Colonic mucosa (tissue), 4 donors: ENCODE measurements at regions not wholly inside any gene's neighbourhood (a gene's known extent, or its start where the extent isn't known, plus 50 kb on each side); places are given as distances from the start of the nearest gene placed in this dataset.

Source experiments
- DNase-seq: peaks from one replicate; pipeline ENCODE4 v3.0.0-alpha.2; 2020
- H3K27ac ChIP-seq: fragments of 200-600 bp; one replicate; pipeline ENCODE4 v1.8.0; 2021
- H3K27me3 ChIP-seq: fragments of 200-600 bp; one replicate; pipeline ENCODE4 v1.8.0; 2021
- H3K36me3 ChIP-seq: fragments of 200-600 bp; one replicate; pipeline ENCODE4 v1.8.0; 2021
- H3K4me1 ChIP-seq: fragments of 200-600 bp; one replicate; pipeline ENCODE4 v1.8.0; 2021; ENCODE audit warnings: mild to moderate bottlenecking
- H3K4me3 ChIP-seq: fragments of 200-600 bp; one replicate; pipeline ENCODE4 v1.8.0; 2021
- H3K9ac ChIP-seq, 2 donors: one replicate each; pipeline ENCODE4 v1.7.0; 2013; ENCODE audit warnings: control low read depth in 2 of 2, low read depth in 2 of 2, low read length in 2 of 2
- H3K9me3 ChIP-seq: fragments of 200-600 bp; one replicate; pipeline ENCODE4 v1.8.0; 2021
- CTCF ChIP-seq: fragments of 200-600 bp; IDR thresholded peaks from one replicate; pipeline ENCODE4 v1.8.0; 2022; ENCODE audit warnings: antibody characterized with exemption, mild to moderate bottlenecking
- intact Hi-C: fragments of 100-400 bp; cut with DNase I; formaldehyde crosslinking; loops from one replicate; pipeline ENCODE4 v1.14.1; 2022
- donor health status: healthy.
- donor health status: DM: no; HTN: no; CAD: no.
- donor health status: DM: no; HTN: no; CAD: no.

DNA sequence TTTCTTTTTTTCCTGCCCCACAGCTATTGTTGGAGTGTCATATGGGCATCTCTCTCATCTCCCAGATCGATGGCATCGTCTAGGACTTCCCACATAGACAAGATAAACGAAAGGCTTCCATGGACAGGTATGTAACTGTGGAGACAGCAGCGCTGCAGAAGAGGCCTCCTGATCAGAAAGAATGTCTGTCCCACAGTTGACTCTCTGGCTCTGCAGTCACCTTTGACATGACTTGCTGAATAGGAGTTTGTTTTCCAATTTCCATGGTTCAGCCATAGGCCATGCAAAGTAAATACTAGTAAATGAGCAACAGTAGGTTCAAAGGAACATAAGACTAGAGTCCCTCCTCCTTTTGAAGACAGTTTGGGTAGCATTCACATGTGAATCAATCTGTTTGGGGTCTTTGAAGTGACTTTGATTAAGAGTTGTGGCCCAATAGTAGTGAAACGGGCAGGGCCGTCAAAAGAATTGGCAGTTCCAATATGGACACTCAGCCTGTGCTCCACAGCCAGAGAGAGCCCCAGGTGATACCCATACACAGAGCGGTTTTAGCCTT is 134.7 kb upstream of the IFNGR1 start:
- Histone ChIP-seq H3K36me3 (no peaks in the 10 kb centered on the region), H3K27ac (no peak overlapping the region), H3K4me1 (no peaks in the 10 kb centered on the region), H3K9ac (no peak overlapping the region), H3K9me3 (no peaks in the 10 kb centered on the region), H3K4me3 (no peak overlapping the region), H3K27me3 (no peaks in the 10 kb centered on the region)
- no peak for TF ChIP-seq CTCF
- intact Hi-C loops, result no loop called here
- no peak for DNase-seq

- intact Hi-C loops, result no loop called here
- H3K9me3 ChIP-seq, result no peaks in the 10 kb centered on the region
- no peaks in the 10 kb centered on the region for H3K27me3 ChIP-seq
- no peak for DNase-seq
- H3K4me3 ChIP-seq, result no peak overlapping the region
- no peak overlapping the region for H3K9ac ChIP-seq
- H3K27ac ChIP-seq, result no peak overlapping the region
- H3K4me1 ChIP-seq, result no peaks in the 10 kb centered on the region
- no peaks in the 10 kb centered on the region for H3K36me3 ChIP-seq
- no peak for TF ChIP-seq CTCF
These were observed 134.2 kb upstream of the IFNGR1 start for GRCh38 chr6:137353346-137353745.

DNA sequence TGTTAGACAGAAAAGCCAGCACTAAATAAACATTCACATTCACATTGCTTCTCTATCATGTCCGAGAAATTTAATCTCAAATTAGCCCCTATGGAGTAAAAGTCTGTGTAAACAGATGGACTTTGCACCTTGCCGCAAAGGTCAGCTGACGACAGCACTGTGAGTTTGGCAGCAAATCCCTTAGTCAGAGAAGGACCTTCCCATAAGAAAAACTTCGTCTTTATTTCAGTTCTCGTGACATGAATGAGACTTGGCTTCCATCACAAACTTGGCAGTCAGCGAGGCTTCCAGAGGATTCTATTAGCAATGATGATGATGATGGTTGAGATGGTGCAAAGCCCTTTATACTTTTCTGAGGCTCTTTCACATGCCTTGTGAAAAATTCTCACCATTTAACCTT is 133.7 kb upstream of the IFNGR1 start:
- Histone ChIP-seq H3K36me3 (no peaks in the 10 kb centered on the region), H3K4me3 (no peak overlapping the region), H3K9me3 (no peaks in the 10 kb centered on the region), H3K27ac (no peak overlapping the region), H3K9ac (no peak overlapping the region), H3K4me1 (no peaks in the 10 kb centered on the region), H3K27me3 (no peaks in the 10 kb centered on the region)
- peak; percentile 42 for DNase-seq
- no peak for TF ChIP-seq CTCF
- intact Hi-C loops, result no loop called here

DNA sequence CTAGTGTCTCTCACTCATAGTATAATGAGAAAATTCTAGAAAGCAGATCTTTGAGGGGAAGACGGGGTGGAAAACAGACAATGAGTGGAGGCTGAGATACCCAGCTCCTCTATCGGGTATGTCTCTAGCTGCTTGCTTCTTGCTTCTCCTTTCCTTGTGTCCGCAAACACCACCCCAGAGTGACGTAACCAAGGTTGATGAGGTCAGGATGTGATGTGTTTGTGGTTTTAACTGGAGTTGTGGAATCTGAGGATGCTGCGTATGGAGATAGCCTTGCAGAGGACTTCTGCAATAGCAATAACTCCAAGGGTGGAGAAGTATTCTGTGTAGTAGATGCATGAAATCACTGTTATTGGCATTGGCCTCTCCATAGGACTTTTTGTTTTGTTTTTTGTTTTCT is 132.7 kb upstream of the IFNGR1 start:
- intact Hi-C loops, result no loop called here
- no peak for DNase-seq
- Histone ChIP-seq H3K27ac (no peak overlapping the region), H3K27me3 (no peaks in the 10 kb centered on the region), H3K4me1 (no peaks in the 10 kb centered on the region), H3K36me3 (no peaks in the 10 kb centered on the region), H3K9ac (no peak overlapping the region), H3K9me3 (no peaks in the 10 kb centered on the region), H3K4me3 (no peak overlapping the region)
- TF ChIP-seq CTCF, result no peak

- H3K9ac ChIP-seq, result no peak overlapping the region
- no peak for TF ChIP-seq CTCF
- intact Hi-C loops, result no loop called here
These were observed 131.7 kb upstream of the IFNGR1 start for GRCh38 chr6:137350857-137351256.

More at GRCh38 chr6:137350857-137351256, 131.7 kb upstream of the IFNGR1 start:
- DNase-seq, result no peak
- no peaks in the 10 kb centered on the region for H3K4me1 ChIP-seq
- H3K9me3 ChIP-seq, result no peaks in the 10 kb centered on the region
- H3K27ac ChIP-seq, result no peak overlapping the region
- H3K27me3 ChIP-seq, result no peaks in the 10 kb centered on the region
- H3K36me3 ChIP-seq, result no peaks in the 10 kb centered on the region
- H3K4me3 ChIP-seq, result no peak overlapping the region
